ENCODE measurements at regions not wholly inside any gene's neighbourhood (a gene's known extent, or its start where the extent isn't known, plus 50 kb on each side); places are given as distances from the start of the nearest gene placed in this dataset.

- DNase-seq (ENCODE audit: low spot score in 2 of 2) = no peak
- H3K4me1 ChIP-seq = no peaks in the 10 kb centered on the region
- no peaks in the 10 kb centered on the region for H3K27me3 ChIP-seq
- no peak for TF ChIP-seq POLR2A (IDR thresholded peaks at IDR 0.05)
- H3K9me3 ChIP-seq = no peaks in the 10 kb centered on the region
- H3K4me3 ChIP-seq = no peak overlapping the region
- H3K36me3 ChIP-seq = no peaks in the 10 kb centered on the region
- WGBS = 37% methylated on average over 2 of the region's 2 CpGs
- H3K27ac ChIP-seq = no peak overlapping the region
Measured at GRCh38 chr6:140671926-140672325, 1297.5 kb upstream of the CITED2 start.

- H3K27ac ChIP-seq = no peak overlapping the region
- DNase-seq (ENCODE audit: low spot score in 2 of 2) = no peak
- no peaks in the 10 kb centered on the region for H3K4me1 ChIP-seq
- H3K9me3 ChIP-seq = peaks cover 5% of the 10 kb centered on the region
- no peak overlapping the region for H3K4me3 ChIP-seq
- no peaks in the 10 kb centered on the region for H3K36me3 ChIP-seq
- TF ChIP-seq EP300 (IDR thresholded peaks at IDR 0.05) (no peak), POLR2A (IDR thresholded peaks at IDR 0.05) (no peak), CTCF (IDR thresholded peaks at IDR 0.05) (no peak), POLR2AphosphoS5 (IDR thresholded peaks at IDR 0.05) (no peak)
- H3K27me3 ChIP-seq = no peaks in the 10 kb centered on the region
- 17% methylated on average over 1 of the region's 1 CpG for whole genome bisulfite sequencing
Measured at GRCh38 chr6:140670021-140670420, 1295.6 kb upstream of the CITED2 start.

GRCh38 chr6:140669321-140669720 lies 1294.9 kb upstream of the CITED2 start:
- H3K27ac ChIP-seq = no peak overlapping the region
- WGBS = 87% methylated on average over 3 of the region's 3 CpGs

GRCh38 chr6:140663772-140664171 lies 1289.3 kb upstream of the CITED2 start:
- no peak overlapping the region for H3K4me3 ChIP-seq
- H3K4me1 ChIP-seq = no peaks in the 10 kb centered on the region
- TF ChIP-seq POLR2AphosphoS5 (IDR thresholded peaks at IDR 0.05) = no peak
- no peak for TF ChIP-seq POLR2A (IDR thresholded peaks at IDR 0.05)
- no peak for TF ChIP-seq EP300 (IDR thresholded peaks at IDR 0.05)
- no peak for TF ChIP-seq CTCF (IDR thresholded peaks at IDR 0.05)
- no peaks in the 10 kb centered on the region for H3K36me3 ChIP-seq
- no peaks in the 10 kb centered on the region for H3K27me3 ChIP-seq
- H3K27ac ChIP-seq = no peak overlapping the region
- peaks cover 5% of the 10 kb centered on the region for H3K9me3 ChIP-seq
- WGBS = 92% methylated on average over 2 of the region's 2 CpGs
- no peak for DNase-seq (ENCODE audit: low spot score in 2 of 2)

More at GRCh38 chr6:140669321-140669720, 1294.9 kb upstream of the CITED2 start:
- Histone ChIP-seq H3K27me3 (no peaks in the 10 kb centered on the region), H3K9me3 (peaks cover 5% of the 10 kb centered on the region), H3K4me3 (no peak overlapping the region), H3K4me1 (no peaks in the 10 kb centered on the region), H3K36me3 (no peaks in the 10 kb centered on the region)
- no peak for DNase-seq (ENCODE audit: low spot score in 2 of 2)
- TF ChIP-seq POLR2A (IDR thresholded peaks at IDR 0.05) = no peak
- no peak for TF ChIP-seq POLR2AphosphoS5 (IDR thresholded peaks at IDR 0.05)
- no peak for TF ChIP-seq EP300 (IDR thresholded peaks at IDR 0.05)
- no peak for TF ChIP-seq CTCF (IDR thresholded peaks at IDR 0.05)

GRCh38 chr6:140663094-140663493 lies 1288.6 kb upstream of the CITED2 start:
- H3K27me3 ChIP-seq = no peaks in the 10 kb centered on the region
- H3K4me3 ChIP-seq = no peak overlapping the region
- H3K36me3 ChIP-seq = no peaks in the 10 kb centered on the region
- no peak for DNase-seq (ENCODE audit: low spot score in 2 of 2)
- H3K9me3 ChIP-seq = peaks cover 5% of the 10 kb centered on the region
- H3K4me1 ChIP-seq = no peaks in the 10 kb centered on the region
- H3K27ac ChIP-seq = no peak overlapping the region
- 95% methylated on average over 2 of the region's 2 CpGs for WGBS
- TF ChIP-seq POLR2A (IDR thresholded peaks at IDR 0.05) (no peak), CTCF (IDR thresholded peaks at IDR 0.05) (no peak), POLR2AphosphoS5 (IDR thresholded peaks at IDR 0.05) (no peak), EP300 (IDR thresholded peaks at IDR 0.05) (no peak)

GRCh38 chr6:140661691-140662090 lies 1287.2 kb upstream of the CITED2 start:
- Histone ChIP-seq H3K4me3 (no peak overlapping the region), H3K27ac (no peak overlapping the region), H3K4me1 (no peaks in the 10 kb centered on the region), H3K27me3 (no peaks in the 10 kb centered on the region), H3K36me3 (no peaks in the 10 kb centered on the region), H3K9me3 (peaks cover 5% of the 10 kb centered on the region)
- 76% methylated on average over 3 of the region's 3 CpGs for WGBS
- TF ChIP-seq POLR2AphosphoS5 (IDR thresholded peaks at IDR 0.05) (no peak), POLR2A (IDR thresholded peaks at IDR 0.05) (no peak), CTCF (IDR thresholded peaks at IDR 0.05) (no peak), EP300 (IDR thresholded peaks at IDR 0.05) (no peak)
- DNase-seq (ENCODE audit: low spot score in 2 of 2) = no peak
